B cell (primary cell): ENCODE measurements at regions not wholly inside any gene's neighbourhood (a gene's known extent, or its start where the extent isn't known, plus 50 kb on each side); places are given as distances from the start of the nearest gene placed in this dataset.

ENCODE experiments used
- CTCF ChIP-seq: fragments of 200-600 bp; IDR thresholded peaks from one replicate; pipeline ENCODE4 v1.8.0; 2022; ENCODE audit warnings: antibody characterized with exemption, mild to moderate bottlenecking
- EZH2 ChIP-seq: IDR thresholded peaks from 2 replicates; pipeline ENCODE4 v1.6.1; 2012; ENCODE audit warnings: borderline replicate concordance, low read depth, mild to moderate bottlenecking, moderate library complexity, low read length; ENCODE audit not compliant: insufficient read depth, poor library complexity, severe bottlenecking

GRCh38 chr4:17138847-17139246 lies 240.4 kb upstream of the LDB2 start:
- no peak for TF ChIP-seq CTCF
- no peak for TF ChIP-seq EZH2
